Uterus (tissue), 3 donors: ENCODE measurements at regions not wholly inside any gene's neighbourhood (a gene's known extent, or its start where the extent isn't known, plus 50 kb on each side); places are given as distances from the start of the nearest gene placed in this dataset.

Experiments
- DNase-seq, 2 donors: peaks; one replicate each; pipeline ENCODE4 v3.0.0-alpha.2; 2019 to 2020
- H3K27ac ChIP-seq, 2 donors: fragments of 200-600 bp; sonication (generic); 1 replicate in 1 of 2; 2 replicates in 1 of 2; pipeline ENCODE4 v1.5.1; 2016 to 2018
- H3K27me3 ChIP-seq, 2 donors: fragments of 200-600 bp; sonication (generic); one replicate each; pipeline ENCODE4 v1.5.1; 2018 to 2019; ENCODE audit warnings: control low read depth in 1 of 2
- H3K36me3 ChIP-seq, 2 donors: fragments of 200-600 bp; sonication (generic); one replicate each; pipeline ENCODE4 v1.5.1; 2019; ENCODE audit warnings: control low read depth in 1 of 2
- H3K4me1 ChIP-seq, 2 donors: fragments of 200-600 bp; sonication (generic); one replicate each; pipeline ENCODE4 v1.5.1; 2018 to 2019; ENCODE audit warnings: control low read depth in 1 of 2
- H3K4me3 ChIP-seq, 2 donors: fragments of 200-600 bp; sonication (generic); 1 replicate in 1 of 2; 2 replicates in 1 of 2; pipeline ENCODE4 v1.5.1; 2018 to 2019; ENCODE audit warnings: mild to moderate bottlenecking in 1 of 2
- H3K9me3 ChIP-seq, 2 donors: fragments of 200-600 bp; sonication (generic); one replicate each; pipeline ENCODE4 v1.5.1; 2019; ENCODE audit warnings: control low read depth in 1 of 2
- CTCF ChIP-seq, 4 experiments: fragments of 200-600 bp in 2 of 4; fragments of 450-650 bp in 2 of 4; sonication (generic) in 2 of 4; IDR thresholded peaks; one replicate each; pipeline ENCODE4 v1.5.1; 2016 to 2019; ENCODE audit warnings: antibody characterized with exemption in 4 of 4, mild to moderate bottlenecking in 2 of 4, moderate library complexity in 1 of 4
- POLR2A ChIP-seq, 2 donors: fragments of 450-650 bp; IDR thresholded peaks; one replicate each; pipeline ENCODE4 v1.6.1; 2016; ENCODE audit warnings: antibody characterized with exemption in 2 of 2, mild to moderate bottlenecking in 1 of 2, moderate library complexity in 1 of 2
- intact Hi-C: fragments of 100-400 bp; cut with DNase I; formaldehyde crosslinking; loops from one replicate; pipeline ENCODE4 v1.15.1; 2023; ENCODE audit warnings: low total_unique reads
- donor health status: DM: yes; HTN: yes; CAD: no.

GRCh38 chr3:139289860-139290524 lies 53.8 kb upstream of the MRPS22 start:
- Histone ChIP-seq H3K27ac (no peak overlapping the region), H3K36me3 (no peaks in the 10 kb centered on the region), H3K4me1 (peaks cover 0 to 6% of the 10 kb centered on the region in 2 donors), H3K4me3 (no peak overlapping the region), H3K27me3 (no peaks in the 10 kb centered on the region), H3K9me3 (no peaks in the 10 kb centered on the region)
- intact Hi-C loops = no loop called here
- TF ChIP-seq CTCF (IDR thresholded peaks at IDR 0.05) (no peak), POLR2A (IDR thresholded peaks at IDR 0.05) (no peak)
- no peak for DNase-seq

- TF ChIP-seq CTCF (IDR thresholded peaks at IDR 0.05) = no peak
- TF ChIP-seq POLR2A (IDR thresholded peaks at IDR 0.05) = no peak
- no peaks in the 10 kb centered on the region for H3K36me3 ChIP-seq
- H3K27ac ChIP-seq = no peak overlapping the region
- no peaks in the 10 kb centered on the region for H3K27me3 ChIP-seq
- peaks cover 0 to 6% of the 10 kb centered on the region in 2 donors for H3K4me1 ChIP-seq
- DNase-seq = no peak
- H3K9me3 ChIP-seq = no peaks in the 10 kb centered on the region
- intact Hi-C loops = no loop called here
- no peak overlapping the region for H3K4me3 ChIP-seq
Measured at GRCh38 chr3:139291276-139292051, 52.4 kb upstream of the MRPS22 start.

DNA sequence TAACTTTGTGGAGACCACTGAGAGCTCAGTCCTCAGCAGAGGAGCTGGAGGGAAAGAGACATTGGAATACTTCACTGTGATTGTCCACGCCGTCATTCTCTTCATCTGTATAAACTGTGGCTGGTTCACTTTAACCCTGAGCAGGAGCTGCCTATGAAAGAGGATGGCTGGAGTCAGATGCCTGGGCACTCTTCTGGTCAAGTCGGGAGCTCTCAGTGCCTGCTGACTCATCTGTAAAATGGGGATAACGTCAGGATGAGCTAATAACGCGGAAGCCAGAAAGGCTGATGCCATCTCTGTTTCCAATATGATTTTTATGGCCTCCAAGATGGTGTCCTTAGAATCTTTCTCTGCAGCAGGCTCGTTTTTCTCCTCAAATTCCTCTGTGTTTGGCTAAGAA lies 51.6 kb upstream of the MRPS22 start:
- Histone ChIP-seq H3K9me3 (no peaks in the 10 kb centered on the region), H3K27me3 (no peaks in the 10 kb centered on the region), H3K4me1 (peaks cover 0 to 6% of the 10 kb centered on the region in 2 donors), H3K27ac (no peak overlapping the region), H3K4me3 (no peak overlapping the region), H3K36me3 (no peaks in the 10 kb centered on the region)
- TF ChIP-seq POLR2A (IDR thresholded peaks at IDR 0.05) (no peak), CTCF (IDR thresholded peaks at IDR 0.05) (no peak)
- DNase-seq = no peak
- intact Hi-C loops = no loop called here

DNA sequence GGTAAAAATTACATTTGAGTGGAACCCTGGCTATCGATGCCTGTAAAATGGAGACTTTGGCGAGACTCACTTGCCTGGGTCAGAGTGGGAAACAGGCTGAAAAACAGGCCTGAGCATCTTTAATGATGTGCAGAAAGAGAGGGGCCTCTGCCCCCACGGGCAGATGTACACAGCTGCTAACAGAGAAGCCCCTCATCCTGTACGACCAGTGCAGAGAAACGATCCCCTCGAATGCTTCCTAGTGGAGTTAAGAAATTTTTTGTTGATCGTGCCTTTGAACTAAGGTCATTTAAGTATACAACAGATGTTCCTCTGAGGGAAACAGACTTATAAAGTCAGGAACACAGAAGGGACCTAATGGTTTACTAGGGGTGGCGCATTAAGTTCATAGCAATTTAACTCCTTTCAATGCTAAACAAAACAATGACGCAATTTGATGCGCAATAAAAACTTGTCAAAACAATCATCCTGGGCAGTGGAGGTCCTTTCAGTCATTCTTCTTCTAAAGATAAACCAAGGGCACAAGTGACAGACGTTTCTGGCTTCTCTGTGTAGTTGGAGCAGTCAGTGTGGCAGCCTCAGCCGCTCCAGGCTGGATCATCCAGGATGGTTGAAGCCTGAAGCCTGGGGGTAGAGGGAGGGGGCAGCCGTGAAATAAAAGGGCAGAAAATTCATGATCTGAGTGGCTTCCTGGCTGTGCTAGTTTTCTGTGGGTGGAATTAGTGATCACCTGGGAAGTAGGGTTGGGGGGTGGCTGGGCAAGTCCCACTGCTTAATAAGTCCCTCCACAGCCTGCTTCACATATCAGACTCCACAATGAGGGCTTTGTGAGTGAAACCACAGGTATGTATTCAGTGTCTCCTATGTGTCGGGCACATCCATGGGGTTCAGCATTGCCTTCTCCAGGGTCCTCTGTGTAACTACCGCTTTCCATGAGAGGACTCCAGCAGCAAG lies 50.8 kb upstream of the MRPS22 start:
- intact Hi-C loops = no loop called here
- H3K4me3 ChIP-seq = no peak overlapping the region
- no peak for DNase-seq

More for the DNA sequence above, 50.8 kb upstream of the MRPS22 start:
- H3K36me3 ChIP-seq = no peaks in the 10 kb centered on the region
- TF ChIP-seq CTCF (IDR thresholded peaks at IDR 0.05) (no peak), POLR2A (IDR thresholded peaks at IDR 0.05) (no peak)
- no peak overlapping the region for H3K27ac ChIP-seq
- H3K9me3 ChIP-seq = no peaks in the 10 kb centered on the region
- no peaks in the 10 kb centered on the region for H3K27me3 ChIP-seq
- no peaks in the 10 kb centered on the region for H3K4me1 ChIP-seq
